ENCODE measurements at regions not wholly inside any gene's neighbourhood (a gene's known extent, or its start where the extent isn't known, plus 50 kb on each side); places are given as distances from the start of the nearest gene placed in this dataset.
"Not testable (repeated sequence)": the region's sequence is repeated elsewhere in the genome, so short reads cannot be mapped to it uniquely, and the experiment has no call there.

GRCh38 chr9:40592406-40592805 lies 536.1 kb downstream of the FOXD4L6 start:
- H3K27me3 Mint-ChIP-seq (ENCODE audit: unreplicated experiment); BruUV-seq (replicated peaks); H3K4me3 Mint-ChIP-seq (ENCODE audit: low read depth, unreplicated experiment); H3K9me3 Mint-ChIP-seq (ENCODE audit: low read depth, unreplicated experiment); intact Hi-C loops (cut with micrococcal nuclease; ENCODE audit: unreplicated experiment); DNase-seq; H3K4me1 Mint-ChIP-seq (ENCODE audit: low read depth, unreplicated experiment); CTCF ChIA-PET; H3K36me3 Mint-ChIP-seq (ENCODE audit: insufficient read depth, unreplicated experiment); H3K27ac Mint-ChIP-seq (ENCODE audit: unreplicated experiment): not testable (repeated sequence)

GRCh38 chr9:40591915-40592314 lies 536.6 kb downstream of the FOXD4L6 start:
- CTCF ChIA-PET; BruUV-seq (replicated peaks); H3K4me3 Mint-ChIP-seq (ENCODE audit: low read depth, unreplicated experiment); DNase-seq; H3K4me1 Mint-ChIP-seq (ENCODE audit: low read depth, unreplicated experiment); H3K27ac Mint-ChIP-seq (ENCODE audit: unreplicated experiment); H3K36me3 Mint-ChIP-seq (ENCODE audit: insufficient read depth, unreplicated experiment); H3K9me3 Mint-ChIP-seq (ENCODE audit: low read depth, unreplicated experiment); intact Hi-C loops (cut with micrococcal nuclease; ENCODE audit: unreplicated experiment); H3K27me3 Mint-ChIP-seq (ENCODE audit: unreplicated experiment): not testable (repeated sequence)

- BruUV-seq (replicated peaks) = TSS peak; percentile 73
- DNase-seq = peak; percentile 40
- not testable (repeated sequence) for H3K36me3 Mint-ChIP-seq (ENCODE audit: insufficient read depth, unreplicated experiment)
Observed at GRCh38 chr9:40587475-40588195, 540.8 kb downstream of the FOXD4L6 start.

GRCh38 chr9:40584039-40584438 lies 544.4 kb downstream of the FOXD4L6 start:
- H3K4me1 Mint-ChIP-seq (ENCODE audit: low read depth, unreplicated experiment); H3K36me3 Mint-ChIP-seq (ENCODE audit: insufficient read depth, unreplicated experiment); H3K4me3 Mint-ChIP-seq (ENCODE audit: low read depth, unreplicated experiment); H3K27me3 Mint-ChIP-seq (ENCODE audit: unreplicated experiment); H3K9me3 Mint-ChIP-seq (ENCODE audit: low read depth, unreplicated experiment); DNase-seq; H3K27ac Mint-ChIP-seq (ENCODE audit: unreplicated experiment); CTCF ChIA-PET; intact Hi-C loops (cut with micrococcal nuclease; ENCODE audit: unreplicated experiment); BruUV-seq (replicated peaks): not testable (repeated sequence)

More at GRCh38 chr9:40587475-40588195, 540.8 kb downstream of the FOXD4L6 start:
- H3K27me3 Mint-ChIP-seq (ENCODE audit: unreplicated experiment); H3K27ac Mint-ChIP-seq (ENCODE audit: unreplicated experiment); H3K9me3 Mint-ChIP-seq (ENCODE audit: low read depth, unreplicated experiment); intact Hi-C loops (cut with micrococcal nuclease; ENCODE audit: unreplicated experiment); H3K4me1 Mint-ChIP-seq (ENCODE audit: low read depth, unreplicated experiment); CTCF ChIA-PET: not testable (repeated sequence)
- H3K4me3 Mint-ChIP-seq (ENCODE audit: low read depth, unreplicated experiment) = peak overlapping the region; percentile 28
- TF ChIP-seq CTCF (IDR thresholded peaks at IDR 0.05; ENCODE audit: unreplicated experiment) = peak; percentile 20

- H3K9me3 Mint-ChIP-seq (ENCODE audit: low read depth, unreplicated experiment); H3K4me3 Mint-ChIP-seq (ENCODE audit: low read depth, unreplicated experiment); BruUV-seq (replicated peaks); H3K27me3 Mint-ChIP-seq (ENCODE audit: unreplicated experiment); DNase-seq; H3K36me3 Mint-ChIP-seq (ENCODE audit: insufficient read depth, unreplicated experiment); CTCF ChIA-PET; intact Hi-C loops (cut with micrococcal nuclease; ENCODE audit: unreplicated experiment); H3K27ac Mint-ChIP-seq (ENCODE audit: unreplicated experiment); H3K4me1 Mint-ChIP-seq (ENCODE audit: low read depth, unreplicated experiment): not testable (repeated sequence)
Observed at GRCh38 chr9:40583230-40583629, 545.3 kb downstream of the FOXD4L6 start.

GRCh38 chr9:40578908-40579307 lies 549.6 kb downstream of the FOXD4L6 start:
- H3K36me3 Mint-ChIP-seq (ENCODE audit: insufficient read depth, unreplicated experiment); intact Hi-C loops (cut with micrococcal nuclease; ENCODE audit: unreplicated experiment); H3K4me1 Mint-ChIP-seq (ENCODE audit: low read depth, unreplicated experiment); H3K4me3 Mint-ChIP-seq (ENCODE audit: low read depth, unreplicated experiment); BruUV-seq (replicated peaks); DNase-seq; CTCF ChIA-PET; H3K27me3 Mint-ChIP-seq (ENCODE audit: unreplicated experiment); H3K27ac Mint-ChIP-seq (ENCODE audit: unreplicated experiment); H3K9me3 Mint-ChIP-seq (ENCODE audit: low read depth, unreplicated experiment): not testable (repeated sequence)
